ENCODE measurements at regions not wholly inside any gene's neighbourhood (a gene's known extent, or its start where the extent isn't known, plus 50 kb on each side); places are given as distances from the start of the nearest gene placed in this dataset.
A peak's percentile ranks its signal among the peaks of the same experiment; 100 is the strongest.

GRCh38 chr2:9738535-9739496 lies 104.5 kb upstream of the TAF1B start:
- DNase-seq (ENCODE audit: low read depth, low spot score) = no peak

GRCh38 chr2:9739531-9739964 lies 103.7 kb upstream of the TAF1B start:
- no peak for DNase-seq (ENCODE audit: low read depth, low spot score)

- no peak for DNase-seq (ENCODE audit: low read depth, low spot score)
Observed at GRCh38 chr2:9740382-9741073, 102.7 kb upstream of the TAF1B start.

- no peak for DNase-seq (ENCODE audit: low read depth, low spot score)
Observed at GRCh38 chr2:9741110-9741509, 102.2 kb upstream of the TAF1B start.

GRCh38 chr2:9742601-9743000 lies 100.7 kb upstream of the TAF1B start:
- no peak for DNase-seq (ENCODE audit: low read depth, low spot score)

- no peak for DNase-seq (ENCODE audit: low read depth, low spot score)
Observed at GRCh38 chr2:9744256-9745004, 98.8 kb upstream of the TAF1B start.

- DNase-seq (ENCODE audit: low read depth, low spot score) = no peak
Observed at GRCh38 chr2:9745153-9745899, 97.9 kb upstream of the TAF1B start.

GRCh38 chr2:9747396-9747795 lies 95.9 kb upstream of the TAF1B start:
- DNase-seq (ENCODE audit: low read depth, low spot score) = no peak

- no peak for DNase-seq (ENCODE audit: low read depth, low spot score)
Observed at GRCh38 chr2:9748577-9748976, 94.7 kb upstream of the TAF1B start.

GRCh38 chr2:9749546-9750223 lies 93.6 kb upstream of the TAF1B start:
- DNase-seq (ENCODE audit: low read depth, low spot score) = no peak

- DNase-seq (ENCODE audit: low read depth, low spot score) = no peak
Observed at GRCh38 chr2:9750224-9751215, 92.8 kb upstream of the TAF1B start.

- no peak for DNase-seq (ENCODE audit: low read depth, low spot score)
Observed at GRCh38 chr2:9751831-9752230, 91.4 kb upstream of the TAF1B start.

GRCh38 chr2:9752441-9753275 lies 90.6 kb upstream of the TAF1B start:
- DNase-seq (ENCODE audit: low read depth, low spot score) = no peak

- peak; percentile 55 for DNase-seq (ENCODE audit: low read depth, low spot score)
Observed at GRCh38 chr2:9753276-9753600, 90.0 kb upstream of the TAF1B start.

- DNase-seq (ENCODE audit: low read depth, low spot score) = no peak
Observed at GRCh38 chr2:9753665-9754531, 89.4 kb upstream of the TAF1B start.

- DNase-seq (ENCODE audit: low read depth, low spot score) = no peak
Observed at GRCh38 chr2:9754532-9754887, 88.8 kb upstream of the TAF1B start.

- no peak for DNase-seq (ENCODE audit: low read depth, low spot score)
Observed at GRCh38 chr2:9755008-9755407, 88.3 kb upstream of the TAF1B start.

- DNase-seq (ENCODE audit: low read depth, low spot score) = no peak
Observed at GRCh38 chr2:9755638-9756037, 87.6 kb upstream of the TAF1B start.
